GM23338 (cell line): ENCODE measurements at regions not wholly inside any gene's neighbourhood (a gene's known extent, or its start where the extent isn't known, plus 50 kb on each side); places are given as distances from the start of the nearest gene placed in this dataset.

ENCODE experiments used
- ATAC-seq: fragments of 200-7000 bp; cut with Tn5 transposase; 3 replicates; pipeline ENCODE4 v1.9.1; 2020
- DNase-seq: peaks from one replicate; pipeline ENCODE4 v3.0.0-alpha.2; 2015; ENCODE audit warnings: low spot score
- H2AFZ ChIP-seq: fragments of 200-600 bp; sonication (generic); 2 replicates; pipeline ENCODE4 v1.8.0; 2016; ENCODE audit warnings: antibody characterized with exemption, mild to moderate bottlenecking, moderate library complexity
- H3F3A ChIP-seq: fragments of 200-600 bp; sonication (generic); replicated peaks from 2 replicates; pipeline ENCODE4 v1.8.0; 2017; ENCODE audit warnings: antibody characterized with exemption, mixed run types, low read depth
- H3K27ac ChIP-seq: fragments of 200-600 bp; sonication (generic); 2 replicates; pipeline ENCODE4 v1.6.1; 2016; ENCODE audit warnings: low read depth
- H3K27me3 ChIP-seq: fragments of 200-600 bp; sonication (generic); 2 replicates; pipeline ENCODE4 v1.8.0; 2016; ENCODE audit warnings: mild to moderate bottlenecking, mixed run types, moderate library complexity; ENCODE audit not compliant: insufficient read depth
- H3K36me3 ChIP-seq: fragments of 200-600 bp; sonication (generic); 2 replicates; pipeline ENCODE4 v1.8.0; 2016; ENCODE audit warnings: mild to moderate bottlenecking; ENCODE audit not compliant: insufficient read depth
- H3K4me1 ChIP-seq: fragments of 200-600 bp; sonication (generic); 2 replicates; pipeline ENCODE4 v1.8.0; 2016; ENCODE audit warnings: mild to moderate bottlenecking, moderate library complexity; ENCODE audit not compliant: insufficient read depth
- H3K4me2 ChIP-seq: fragments of 200-600 bp; sonication (generic); 2 replicates; pipeline ENCODE4 v1.7.1; 2017; ENCODE audit warnings: mixed run types
- H3K4me3 ChIP-seq: fragments of 200-600 bp; sonication (generic); 2 replicates; pipeline ENCODE4 v1.6.1; 2016; ENCODE audit warnings: mixed run types
- H3K79me2 ChIP-seq: fragments of 200-600 bp; sonication (generic); replicated peaks from 2 replicates; pipeline ENCODE4 v1.8.0; 2017; ENCODE audit warnings: mild to moderate bottlenecking; ENCODE audit not compliant: insufficient read depth
- H3K9me2 ChIP-seq: fragments of 200-600 bp; sonication (generic); 2 replicates; pipeline ENCODE4 v1.8.0; 2017; ENCODE audit not compliant: insufficient read depth
- H4K20me1 ChIP-seq: fragments of 200-600 bp; sonication (generic); replicated peaks from 2 replicates; pipeline ENCODE4 v1.8.0; 2017; ENCODE audit warnings: mild to moderate bottlenecking; ENCODE audit not compliant: insufficient read depth
- H3K27ac Mint-ChIP-seq: 2 replicates; pipeline ENCODE4 v1.8.0; 2020; ENCODE audit warnings: inconsistent platforms, mild to moderate bottlenecking, moderate library complexity, mixed read lengths
- H3K27me3 Mint-ChIP-seq: 3 replicates; pipeline ENCODE4 v1.8.0; 2022; ENCODE audit warnings: low read depth, mild to moderate bottlenecking, moderate library complexity, mixed read lengths, inconsistent platforms; ENCODE audit not compliant: insufficient read depth, poor library complexity
- H3K36me3 Mint-ChIP-seq: 3 replicates; pipeline ENCODE4 v1.8.0; 2021; ENCODE audit warnings: low read depth, mild to moderate bottlenecking, inconsistent platforms, moderate library complexity, mixed read lengths
- H3K4me1 Mint-ChIP-seq: 3 replicates; pipeline ENCODE4 v1.8.0; 2020; ENCODE audit warnings: mild to moderate bottlenecking, inconsistent platforms, mixed read lengths
- H3K4me3 Mint-ChIP-seq: 3 replicates; pipeline ENCODE4 v1.8.0; 2021; ENCODE audit warnings: moderate library complexity, mild to moderate bottlenecking, inconsistent platforms, mixed read lengths
- H3K9me3 Mint-ChIP-seq: 3 replicates; pipeline ENCODE4 v1.8.0; 2020; ENCODE audit warnings: moderate library complexity, mild to moderate bottlenecking, inconsistent platforms, mixed read lengths
- EZH2 ChIP-seq: fragments of 200-600 bp; sonication (generic); IDR thresholded peaks from one replicate; pipeline ENCODE4 v1.8.0; 2017; ENCODE audit warnings: antibody characterized with exemption, mild to moderate bottlenecking, low read depth; ENCODE audit not compliant: unreplicated experiment
- EZH2phosphoT487 ChIP-seq: fragments of 200-600 bp; sonication (generic); IDR thresholded peaks from one replicate; pipeline ENCODE4 v1.8.1; 2018; ENCODE audit warnings: antibody characterized with exemption; ENCODE audit not compliant: unreplicated experiment
- JUNB ChIP-seq: IDR thresholded peaks from one replicate; pipeline ENCODE4 v1.6.1; 2016; ENCODE audit warnings: antibody characterized with exemption; ENCODE audit not compliant: unreplicated experiment
- NANOG ChIP-seq: IDR thresholded peaks from 2 replicates; pipeline ENCODE4 v1.6.1; 2016; ENCODE audit warnings: antibody characterized with exemption, borderline replicate concordance
- POLR2AphosphoS5 ChIP-seq: IDR thresholded peaks from 2 replicates; pipeline ENCODE4 v1.6.1; 2016; ENCODE audit warnings: antibody characterized with exemption, low read depth
- ZNF114 ChIP-seq: fragments of 250-450 bp; sonication (Bioruptor Pico); IDR thresholded peaks from 2 replicates; pipeline ENCODE4 v1.5.0; 2020; ENCODE audit warnings: mild to moderate bottlenecking, moderate library complexity
- ZNF331 ChIP-seq: fragments of 250-450 bp; sonication (Bioruptor Pico); IDR thresholded peaks from 2 replicates; pipeline ENCODE4 v1.5.0; 2020; ENCODE audit warnings: low read depth, mild to moderate bottlenecking, moderate library complexity
- ZNF462 ChIP-seq: fragments of 250-450 bp; sonication (Bioruptor Pico); IDR thresholded peaks from 2 replicates; pipeline ENCODE4 v1.5.0; 2020; ENCODE audit warnings: mild to moderate bottlenecking, moderate library complexity
- TF ChIP-seq, protein P1 (sequence below), 2 experiments: fragments of 200-600 bp in 1 of 2; sonication (generic) in 1 of 2; conservative IDR thresholded peaks; 2 replicates each; pipeline versions ENCODE4 v1.5.1 to v1.6.1; 2016 to 2017; ENCODE audit warnings: antibody characterized with exemption in 2 of 2, low read depth in 2 of 2, mild to moderate bottlenecking in 2 of 2, moderate library complexity in 1 of 2
- TF ChIP-seq, protein P2 (sequence below): IDR thresholded peaks from one replicate; pipeline ENCODE4 v1.6.1; 2018; ENCODE audit warnings: antibody characterized with exemption; ENCODE audit not compliant: unreplicated experiment

DNA sequence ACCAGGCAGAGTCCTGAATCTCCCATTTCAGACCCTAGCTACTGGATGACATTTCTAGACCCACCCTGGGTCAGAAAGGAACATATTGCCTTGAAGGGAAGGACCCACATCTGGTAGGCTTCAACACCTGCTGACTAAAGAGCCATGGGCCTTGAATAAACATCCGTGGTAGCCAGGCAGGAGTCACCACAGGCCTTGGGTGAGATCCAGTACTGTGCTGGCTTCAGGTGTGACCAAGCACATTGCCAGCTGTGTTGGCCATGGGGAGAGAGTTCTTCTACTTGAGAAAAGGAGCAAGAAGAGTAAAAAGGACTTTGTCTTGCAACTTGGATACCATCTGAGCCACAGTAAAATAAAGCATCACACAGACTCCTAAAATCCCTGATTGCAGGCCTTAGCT lies 332.6 kb downstream of the SLC16A7 start (continued):
- TF ChIP-seq, protein P1, sequence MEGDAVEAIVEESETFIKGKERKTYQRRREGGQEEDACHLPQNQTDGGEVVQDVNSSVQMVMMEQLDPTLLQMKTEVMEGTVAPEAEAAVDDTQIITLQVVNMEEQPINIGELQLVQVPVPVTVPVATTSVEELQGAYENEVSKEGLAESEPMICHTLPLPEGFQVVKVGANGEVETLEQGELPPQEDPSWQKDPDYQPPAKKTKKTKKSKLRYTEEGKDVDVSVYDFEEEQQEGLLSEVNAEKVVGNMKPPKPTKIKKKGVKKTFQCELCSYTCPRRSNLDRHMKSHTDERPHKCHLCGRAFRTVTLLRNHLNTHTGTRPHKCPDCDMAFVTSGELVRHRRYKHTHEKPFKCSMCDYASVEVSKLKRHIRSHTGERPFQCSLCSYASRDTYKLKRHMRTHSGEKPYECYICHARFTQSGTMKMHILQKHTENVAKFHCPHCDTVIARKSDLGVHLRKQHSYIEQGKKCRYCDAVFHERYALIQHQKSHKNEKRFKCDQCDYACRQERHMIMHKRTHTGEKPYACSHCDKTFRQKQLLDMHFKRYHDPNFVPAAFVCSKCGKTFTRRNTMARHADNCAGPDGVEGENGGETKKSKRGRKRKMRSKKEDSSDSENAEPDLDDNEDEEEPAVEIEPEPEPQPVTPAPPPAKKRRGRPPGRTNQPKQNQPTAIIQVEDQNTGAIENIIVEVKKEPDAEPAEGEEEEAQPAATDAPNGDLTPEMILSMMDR (conservative IDR thresholded peaks at IDR 0.05; ENCODE audit: low read depth in 2 of 2) = no peak

DNA sequence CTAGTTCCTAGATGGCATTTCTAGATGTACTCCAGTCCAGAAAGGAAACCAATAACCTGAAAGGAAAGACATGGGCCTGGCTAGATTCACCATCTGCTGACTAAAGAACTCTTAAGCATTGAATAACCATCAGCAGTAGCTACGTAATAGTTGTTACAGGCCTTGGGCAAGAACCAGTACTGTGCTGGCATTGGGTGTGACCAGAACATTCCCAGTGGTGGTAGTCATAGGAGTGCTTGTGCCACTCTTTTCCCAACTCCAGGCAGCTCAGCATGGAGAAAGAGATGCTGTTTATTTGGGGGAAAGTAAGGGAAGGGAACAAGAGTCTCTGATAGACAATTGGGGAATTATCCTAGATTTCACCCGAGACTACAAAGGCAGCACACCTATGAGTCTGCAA lies 333.3 kb downstream of the SLC16A7 start:
- no peaks in the 10 kb centered on the region for H3K4me1 Mint-ChIP-seq
- TF ChIP-seq JUNB = no peak
- TF ChIP-seq EZH2phosphoT487 = no peak
- TF ChIP-seq POLR2AphosphoS5 = no peak
- no peak for TF ChIP-seq ZNF331 (CRISPR knock-in tag)
- TF ChIP-seq ZNF462 = no peak
- no peak for TF ChIP-seq NANOG
- TF ChIP-seq EZH2 = no peak
- TF ChIP-seq, protein P1 (conservative IDR thresholded peaks at IDR 0.05; ENCODE audit: low read depth in 2 of 2) = no peak
- TF ChIP-seq ZNF114 (CRISPR knock-in tag) = no peak
- TF ChIP-seq, protein P2, sequence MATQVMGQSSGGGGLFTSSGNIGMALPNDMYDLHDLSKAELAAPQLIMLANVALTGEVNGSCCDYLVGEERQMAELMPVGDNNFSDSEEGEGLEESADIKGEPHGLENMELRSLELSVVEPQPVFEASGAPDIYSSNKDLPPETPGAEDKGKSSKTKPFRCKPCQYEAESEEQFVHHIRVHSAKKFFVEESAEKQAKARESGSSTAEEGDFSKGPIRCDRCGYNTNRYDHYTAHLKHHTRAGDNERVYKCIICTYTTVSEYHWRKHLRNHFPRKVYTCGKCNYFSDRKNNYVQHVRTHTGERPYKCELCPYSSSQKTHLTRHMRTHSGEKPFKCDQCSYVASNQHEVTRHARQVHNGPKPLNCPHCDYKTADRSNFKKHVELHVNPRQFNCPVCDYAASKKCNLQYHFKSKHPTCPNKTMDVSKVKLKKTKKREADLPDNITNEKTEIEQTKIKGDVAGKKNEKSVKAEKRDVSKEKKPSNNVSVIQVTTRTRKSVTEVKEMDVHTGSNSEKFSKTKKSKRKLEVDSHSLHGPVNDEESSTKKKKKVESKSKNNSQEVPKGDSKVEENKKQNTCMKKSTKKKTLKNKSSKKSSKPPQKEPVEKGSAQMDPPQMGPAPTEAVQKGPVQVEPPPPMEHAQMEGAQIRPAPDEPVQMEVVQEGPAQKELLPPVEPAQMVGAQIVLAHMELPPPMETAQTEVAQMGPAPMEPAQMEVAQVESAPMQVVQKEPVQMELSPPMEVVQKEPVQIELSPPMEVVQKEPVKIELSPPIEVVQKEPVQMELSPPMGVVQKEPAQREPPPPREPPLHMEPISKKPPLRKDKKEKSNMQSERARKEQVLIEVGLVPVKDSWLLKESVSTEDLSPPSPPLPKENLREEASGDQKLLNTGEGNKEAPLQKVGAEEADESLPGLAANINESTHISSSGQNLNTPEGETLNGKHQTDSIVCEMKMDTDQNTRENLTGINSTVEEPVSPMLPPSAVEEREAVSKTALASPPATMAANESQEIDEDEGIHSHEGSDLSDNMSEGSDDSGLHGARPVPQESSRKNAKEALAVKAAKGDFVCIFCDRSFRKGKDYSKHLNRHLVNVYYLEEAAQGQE = no peak
- Histone ChIP-seq H3K9me2 (no peaks in the 10 kb centered on the region; the same call in none of the 2 replicates), H3F3A (no peaks in the 10 kb centered on the region), H3K4me2 (no peak overlapping the region), H3K36me3 (no peaks in the 10 kb centered on the region), H2AFZ (no peak overlapping the region), H3K4me3 (no peak overlapping the region), H3K27ac (no peak overlapping the region), H4K20me1 (no peaks in the 10 kb centered on the region), H3K4me1 (no peaks in the 10 kb centered on the region), H3K27me3 (no peaks in the 10 kb centered on the region), H3K79me2 (no peaks in the 10 kb centered on the region)
- DNase-seq = no peak
- no peak overlapping the region for H3K27ac Mint-ChIP-seq
- no peaks in the 10 kb centered on the region for H3K36me3 Mint-ChIP-seq
- no peaks in the 10 kb centered on the region for H3K9me3 Mint-ChIP-seq
- no peak for ATAC-seq
- H3K27me3 Mint-ChIP-seq = no peaks in the 10 kb centered on the region
- no peak overlapping the region for H3K4me3 Mint-ChIP-seq
